CD4-positive, alpha-beta T cell treated with Interleukin-12 subunit alpha and Interleukin-12 subunit beta, for 1 hour (primary cell): ENCODE measurements at regions not wholly inside any gene's neighbourhood (a gene's known extent, or its start where the extent isn't known, plus 50 kb on each side); places are given as distances from the start of the nearest gene placed in this dataset.

ENCODE experiments used
- DNase-seq: peaks from one replicate; pipeline ENCODE4 v3.0.0-alpha.2; 2020

GRCh38 chr5:136526021-136526420, 160.7 kb upstream of the TRPC7 start:
- no peak for DNase-seq

DNA sequence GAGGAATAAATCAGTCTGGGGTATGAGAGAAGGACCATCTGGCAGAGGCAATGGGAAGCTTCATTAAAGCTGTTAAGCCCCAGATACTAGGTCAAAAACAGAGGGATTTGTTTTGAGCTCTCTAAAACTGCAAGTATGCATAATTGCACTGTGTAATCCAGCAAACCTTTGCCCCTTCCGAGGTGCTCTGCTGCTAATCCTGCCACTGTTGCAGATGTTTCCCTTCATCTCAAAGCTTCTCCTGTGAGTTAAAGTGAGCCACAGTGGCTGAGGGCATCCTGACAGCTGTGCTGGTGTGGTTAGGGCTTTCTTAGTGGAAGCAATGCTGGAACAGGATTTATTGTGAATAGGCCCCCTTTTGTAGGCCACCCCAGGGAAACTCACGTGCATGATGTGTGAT, 160.3 kb upstream of the TRPC7 start:
- DNase-seq, result no peak

GRCh38 chr5:136522217-136522956, 157.0 kb upstream of the TRPC7 start:
- no peak for DNase-seq

- DNase-seq, result no peak
Measured at GRCh38 chr5:136521696-136522095, 156.4 kb upstream of the TRPC7 start.

- no peak for DNase-seq
Measured at GRCh38 chr5:136518814-136519213, 153.5 kb upstream of the TRPC7 start.

DNA sequence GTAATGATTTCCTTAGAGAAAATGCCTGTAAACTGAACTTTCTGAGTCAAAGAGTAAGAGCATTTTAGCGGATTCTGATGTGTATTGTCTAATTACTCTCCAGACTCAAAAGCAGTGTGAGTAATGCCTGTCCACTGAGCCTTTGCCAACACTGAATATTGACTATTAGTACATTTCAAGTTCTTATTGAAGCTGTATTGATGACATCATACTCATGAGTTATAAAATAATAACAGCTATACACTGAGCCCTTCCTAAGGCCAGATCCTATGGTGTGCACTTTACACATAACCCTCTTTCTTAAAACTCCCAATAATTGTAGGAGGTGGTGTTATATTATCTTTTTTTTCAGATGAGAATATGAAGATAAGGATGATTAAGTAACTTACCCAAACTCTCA, 152.8 kb upstream of the TRPC7 start:
- no peak for DNase-seq

DNA sequence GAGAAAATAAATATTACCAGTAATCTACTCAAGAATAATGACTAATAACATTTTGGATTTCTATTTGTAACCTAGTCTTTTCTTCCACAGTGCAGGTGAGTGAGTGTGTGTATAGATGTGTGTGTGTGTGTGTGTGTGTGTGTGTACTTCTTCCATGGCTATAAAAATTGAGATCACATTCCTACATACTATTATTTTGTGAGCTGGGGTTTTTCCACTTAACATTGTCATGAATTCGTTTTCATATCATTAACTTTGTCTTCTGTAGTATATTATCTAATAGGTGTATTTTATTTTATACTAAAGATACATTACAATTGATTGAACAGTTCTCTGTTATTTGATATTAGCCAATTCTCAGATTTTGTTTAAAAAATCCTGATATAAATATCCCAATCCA, 152.4 kb upstream of the TRPC7 start:
- DNase-seq, result no peak

- no peak for DNase-seq
Measured at GRCh38 chr5:136516637-136517036, 151.3 kb upstream of the TRPC7 start.

DNA sequence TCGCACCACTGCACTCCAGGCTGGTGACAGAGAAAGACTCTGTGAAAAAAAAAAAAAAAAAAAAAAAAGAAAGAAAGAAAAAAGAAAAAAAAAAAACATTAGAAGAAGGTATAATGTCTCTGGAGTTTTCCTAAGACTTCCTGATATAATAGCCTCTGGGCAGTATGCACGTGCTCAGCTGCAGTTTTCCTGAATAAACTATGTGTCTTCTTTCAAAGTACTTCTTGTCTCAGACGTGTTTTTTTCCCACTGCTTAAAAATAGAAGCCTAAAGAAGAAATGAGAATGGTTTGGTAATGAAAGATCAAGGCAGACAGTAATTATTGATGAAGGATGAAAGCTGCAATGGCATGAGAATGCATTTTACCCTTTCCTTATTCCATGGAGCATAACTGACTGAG, 148.1 kb upstream of the TRPC7 start:
- DNase-seq, result no peak

DNA sequence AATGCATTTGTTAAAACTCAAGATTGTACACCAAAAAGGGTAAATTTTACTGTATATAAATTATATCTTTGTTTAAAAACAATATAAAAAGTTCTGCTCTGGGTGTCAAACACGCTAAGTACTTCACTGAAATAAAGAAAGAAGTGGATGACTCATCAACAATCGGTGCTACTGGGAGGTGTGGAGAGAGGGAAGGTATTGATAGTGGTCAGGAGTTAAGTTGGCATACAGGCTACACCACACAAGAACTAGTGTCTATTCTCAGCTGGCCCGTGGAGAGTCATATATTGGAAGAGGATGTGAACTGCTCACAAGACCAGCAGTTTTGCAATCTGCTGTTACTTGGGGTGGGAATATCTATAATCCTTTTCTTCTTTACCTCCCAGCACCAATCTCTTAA, 145.7 kb upstream of the TRPC7 start:
- DNase-seq, result no peak

DNA sequence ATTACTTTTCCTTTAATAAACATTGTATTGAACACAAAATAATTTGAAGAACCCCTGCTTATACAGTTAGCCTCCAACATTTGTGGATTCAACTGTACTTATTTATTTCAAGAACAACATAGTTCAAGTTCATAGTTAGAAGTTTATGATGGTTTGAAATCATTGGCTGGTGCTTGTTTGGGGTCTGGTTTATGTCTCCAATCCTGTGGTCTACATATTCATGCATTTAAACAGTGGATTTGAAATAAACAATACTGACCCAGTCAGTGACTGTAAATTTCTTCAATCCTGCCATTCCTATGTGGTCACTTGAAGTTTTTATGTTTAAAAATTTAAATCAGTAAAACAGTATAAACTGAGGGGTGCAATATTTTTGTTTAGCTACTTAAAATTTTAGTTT, 145.1 kb upstream of the TRPC7 start:
- DNase-seq, result no peak

DNA sequence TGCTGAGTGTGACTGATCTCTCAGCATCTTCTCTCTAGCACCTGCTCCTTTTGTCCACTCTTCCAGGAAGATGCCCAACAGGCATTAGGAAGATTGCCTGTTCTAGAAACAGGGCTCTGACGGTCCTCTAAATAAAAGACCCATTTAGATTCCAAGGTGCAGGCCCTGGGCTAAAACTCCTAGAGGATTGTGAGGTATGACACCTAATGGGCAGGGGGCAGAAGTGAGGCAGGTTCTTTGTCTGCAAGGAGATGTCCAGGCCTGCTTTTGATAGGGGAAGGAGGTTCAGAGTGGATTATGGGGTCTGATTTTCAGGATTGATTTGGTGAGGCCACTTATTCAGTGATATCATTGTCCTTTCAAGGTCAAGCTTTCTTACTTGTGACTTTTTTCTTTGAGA, 140.8 kb upstream of the TRPC7 start:
- no peak for DNase-seq

GRCh38 chr5:136501133-136501532, 135.8 kb upstream of the TRPC7 start:
- DNase-seq, result no peak

DNA sequence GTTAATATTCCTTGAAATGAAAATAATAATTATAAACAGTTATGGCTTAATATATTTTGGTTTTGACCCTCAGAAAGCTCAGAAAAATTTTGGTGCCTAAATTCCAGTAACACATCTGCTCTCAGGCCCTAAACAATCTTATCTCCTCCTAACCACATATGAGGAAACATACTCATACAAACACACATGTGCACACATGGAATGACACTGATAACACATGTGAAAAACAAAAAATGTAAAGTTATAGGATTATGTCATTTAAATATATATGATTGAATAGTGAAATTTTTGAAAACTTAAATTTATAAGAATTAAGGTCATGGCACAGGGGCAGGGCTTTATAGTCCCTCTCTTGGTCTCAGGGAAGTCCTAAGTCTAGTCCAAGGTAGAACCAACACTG, 127.2 kb upstream of the TRPC7 start:
- no peak for DNase-seq

DNA sequence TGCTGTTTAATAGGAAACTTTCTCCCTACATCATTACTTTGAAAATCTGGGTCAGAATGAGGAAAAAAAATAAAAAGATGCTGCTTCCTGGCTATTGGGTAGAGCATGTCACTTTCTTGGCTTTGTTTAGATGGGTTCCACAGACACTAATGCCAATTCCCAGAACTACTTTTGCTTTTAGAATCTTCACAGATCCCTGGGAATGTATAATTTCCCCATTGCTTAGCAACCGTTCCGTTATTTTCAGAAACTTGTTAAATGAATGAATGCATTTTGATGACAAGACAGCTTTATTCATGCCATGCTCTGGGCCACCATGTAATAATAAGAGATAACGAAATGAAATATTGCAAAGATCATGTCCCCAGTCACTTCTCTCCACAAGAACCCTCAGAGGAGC, 126.5 kb upstream of the TRPC7 start:
- DNase-seq, result no peak

DNA sequence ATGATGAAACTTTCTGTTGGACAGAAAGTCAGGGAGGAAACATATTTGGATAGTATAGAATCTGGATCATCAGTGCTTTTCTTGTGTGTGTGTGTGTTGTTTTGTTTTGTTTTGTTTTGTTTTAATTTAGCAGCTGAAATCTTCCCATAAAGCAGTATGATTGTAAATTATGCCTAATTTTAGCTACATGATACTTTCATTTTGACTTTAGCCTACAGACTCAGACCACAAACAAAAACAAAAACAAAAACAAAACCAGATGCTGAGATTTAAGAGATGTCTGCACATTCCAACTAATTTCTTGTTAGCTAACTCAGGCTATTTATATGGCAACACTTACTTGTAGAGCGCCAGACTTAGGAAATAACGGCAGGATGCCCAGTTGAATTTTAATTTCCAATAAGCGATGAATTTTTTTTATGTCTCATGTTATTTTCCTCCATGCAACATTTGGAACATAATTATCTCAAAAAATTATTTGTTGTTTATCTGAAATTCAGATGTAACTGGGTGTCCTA, 119.5 kb upstream of the TRPC7 start:
- DNase-seq, result no peak

- DNase-seq, result no peak
Measured at GRCh38 chr5:136482206-136482605, 116.9 kb upstream of the TRPC7 start.

DNA sequence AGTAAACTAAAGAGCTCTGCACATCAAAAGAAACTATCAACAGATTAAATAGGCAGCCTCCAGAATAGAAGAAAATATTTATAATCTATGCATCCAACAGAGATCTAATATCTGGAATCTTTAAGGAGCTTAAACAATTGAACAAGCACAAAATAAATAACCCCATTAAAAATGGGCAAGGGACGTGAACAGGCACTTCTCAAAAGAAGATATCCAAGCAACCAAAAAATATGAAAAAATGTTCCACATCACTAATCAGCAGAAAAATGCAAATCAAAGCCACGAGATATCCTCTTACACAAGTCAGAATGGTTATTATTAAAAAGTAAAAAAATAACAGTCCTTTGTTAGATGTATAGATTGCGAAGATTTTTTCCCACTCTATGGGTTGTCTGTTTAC, 109.1 kb upstream of the TRPC7 start:
- DNase-seq, result no peak

DNA sequence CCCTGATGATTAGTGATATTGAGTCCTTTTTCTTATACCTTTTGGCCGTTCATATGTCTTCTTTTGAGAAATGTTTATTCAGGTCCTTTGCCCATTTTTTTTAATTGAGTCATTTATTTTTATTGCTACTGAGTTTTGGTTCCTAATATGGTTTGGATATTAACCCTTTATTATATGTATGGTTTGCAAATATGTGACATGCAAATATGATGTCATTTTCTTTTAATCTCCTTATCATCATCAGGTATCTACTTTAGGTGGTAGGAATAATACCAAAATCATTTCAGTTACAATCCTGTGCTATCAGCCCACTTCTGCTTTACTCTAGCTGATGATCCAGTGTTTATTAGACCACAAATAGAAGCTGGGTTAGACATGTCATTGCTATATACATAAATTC, 102.3 kb upstream of the TRPC7 start:
- no peak for DNase-seq

DNA sequence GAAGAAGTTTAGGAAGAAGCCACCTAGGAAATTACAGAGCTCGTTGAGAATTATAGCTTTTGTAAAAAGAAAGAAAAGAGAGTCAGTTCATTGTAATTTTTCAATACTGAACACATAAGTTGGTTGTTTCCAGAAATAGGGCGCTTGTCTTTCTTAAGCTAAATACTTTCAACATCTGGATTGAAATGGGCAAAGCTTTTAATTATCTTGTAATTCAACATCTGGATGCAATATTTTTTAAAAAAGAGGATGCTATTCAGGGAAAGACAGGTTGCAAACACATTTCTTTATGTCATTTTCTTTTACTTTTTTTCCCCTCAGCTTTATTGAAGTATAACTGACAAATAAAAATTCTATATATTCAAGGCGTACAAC, 100.7 kb upstream of the TRPC7 start:
- DNase-seq, result no peak

GRCh38 chr5:136458481-136458880, 93.1 kb upstream of the TRPC7 start:
- no peak for DNase-seq

DNA sequence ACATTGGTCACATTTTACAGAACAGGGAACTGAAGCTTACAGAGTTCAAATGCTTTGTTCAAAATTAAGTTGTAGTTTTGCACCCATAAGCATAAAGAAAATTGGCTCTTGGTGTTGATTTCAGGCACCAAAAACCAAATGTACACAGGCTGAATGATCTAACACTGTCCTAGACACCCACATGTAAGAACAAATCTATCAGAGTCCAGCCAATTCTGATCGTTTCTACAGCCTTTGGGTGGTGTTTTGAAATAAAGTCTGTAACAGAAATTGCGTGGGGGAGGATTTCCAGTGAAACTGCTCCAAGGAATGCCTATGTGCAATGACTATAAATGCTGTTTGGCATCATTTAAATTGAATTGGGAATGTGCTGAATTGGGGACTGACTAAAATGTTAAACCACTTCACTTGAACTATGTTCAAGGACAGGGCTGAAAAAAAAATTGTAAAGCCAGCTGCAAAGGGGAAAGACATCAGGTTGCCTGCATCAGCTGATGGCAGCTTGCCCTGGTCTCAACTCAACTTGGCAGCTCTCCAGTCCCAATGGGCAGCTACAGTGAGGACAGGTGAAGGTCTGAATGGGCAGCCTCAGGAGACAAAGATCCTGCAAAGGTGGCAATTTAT, 92.2 kb upstream of the TRPC7 start:
- DNase-seq, result no peak

GRCh38 chr5:136455409-136455808, 90.1 kb upstream of the TRPC7 start:
- no peak for DNase-seq

DNA sequence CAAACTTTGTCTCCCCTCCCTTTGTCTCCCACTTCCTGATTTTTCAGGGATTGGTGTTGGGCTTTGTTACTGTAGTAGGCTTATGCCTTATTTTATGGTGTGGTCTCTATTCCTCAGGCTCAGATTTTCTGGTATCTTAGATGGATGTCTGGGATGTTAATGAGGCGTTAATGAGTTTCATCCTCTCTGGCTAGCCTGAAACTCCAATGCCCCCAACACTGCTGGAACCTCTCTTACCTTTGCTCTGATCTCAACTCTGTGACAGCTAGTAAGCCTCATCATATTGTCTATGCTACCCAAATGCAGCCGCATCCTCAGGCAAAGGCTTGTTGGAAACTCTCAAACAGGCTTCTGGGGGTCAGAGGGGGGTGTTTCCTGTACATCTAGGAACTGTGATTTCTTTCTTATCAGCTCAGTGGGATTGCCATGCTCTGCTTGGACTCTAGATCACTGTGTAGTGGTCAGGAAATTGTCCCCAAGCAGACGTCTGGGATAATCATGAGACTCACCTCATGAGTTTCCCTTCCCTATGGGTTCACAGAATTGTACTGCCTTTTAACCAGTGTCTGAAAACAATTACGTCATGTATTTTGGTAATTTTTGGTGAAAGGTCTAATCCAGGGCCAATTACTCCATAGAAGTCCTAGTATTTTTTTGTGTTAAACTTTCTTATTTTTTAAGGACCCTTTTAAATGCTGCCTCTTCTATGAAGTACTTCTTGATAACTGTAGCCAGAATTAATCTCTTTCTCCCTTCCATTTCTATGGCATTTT, 88.8 kb upstream of the TRPC7 start:
- no peak for DNase-seq
